ENCODE measurements at regions not wholly inside any gene's neighbourhood (a gene's known extent, or its start where the extent isn't known, plus 50 kb on each side); places are given as distances from the start of the nearest gene placed in this dataset.
"Not testable (repeated sequence)": the region's sequence is repeated elsewhere in the genome, so short reads cannot be mapped to it uniquely, and the experiment has no call there.

- peak; percentile 11 for DNase-seq
- Histone ChIP-seq H3K27me3 (ENCODE audit: control insufficient read depth, insufficient read depth, low read length) (no peaks in the 10 kb centered on the region), H3K4me3 (ENCODE audit: insufficient read depth, low read depth, low read length) (no peak overlapping the region), H3K36me3 (replicated peaks; ENCODE audit: control insufficient read depth, insufficient read depth, low read length) (no peaks in the 10 kb centered on the region)
Observed at GRCh38 chr12:33514893-33515292, 75.3 kb upstream of the SYT10 start.

GRCh38 chr12:33519566-33519965, 79.9 kb upstream of the SYT10 start:
- no peaks in the 10 kb centered on the region for H3K36me3 ChIP-seq (replicated peaks; ENCODE audit: control insufficient read depth, insufficient read depth, low read length)
- no peak for DNase-seq

GRCh38 chr12:33520505-33521302, 81.1 kb upstream of the SYT10 start:
- not testable (repeated sequence) for DNase-seq; H3K27me3 ChIP-seq (ENCODE audit: control insufficient read depth, insufficient read depth, low read length); H3K36me3 ChIP-seq (replicated peaks; ENCODE audit: control insufficient read depth, insufficient read depth, low read length)
- H3K4me3 ChIP-seq (ENCODE audit: insufficient read depth, low read depth, low read length) = peak overlapping the region; percentile 10; the same call in 1 of the 2 replicates

More at GRCh38 chr12:33519566-33519965, 79.9 kb upstream of the SYT10 start:
- H3K27me3 ChIP-seq (ENCODE audit: control insufficient read depth, insufficient read depth, low read length) = no peaks in the 10 kb centered on the region
- no peak overlapping the region for H3K4me3 ChIP-seq (ENCODE audit: insufficient read depth, low read depth, low read length)

- Histone ChIP-seq H3K27me3 (ENCODE audit: control insufficient read depth, insufficient read depth, low read length) (no peaks in the 10 kb centered on the region), H3K4me3 (ENCODE audit: insufficient read depth, low read depth, low read length) (no peak overlapping the region), H3K36me3 (replicated peaks; ENCODE audit: control insufficient read depth, insufficient read depth, low read length) (no peaks in the 10 kb centered on the region)
- no peak for DNase-seq
Observed at GRCh38 chr12:33529031-33529430, 89.4 kb upstream of the SYT10 start.

- no peaks in the 10 kb centered on the region for H3K27me3 ChIP-seq (ENCODE audit: control insufficient read depth, insufficient read depth, low read length)
- DNase-seq = no peak
- H3K4me3 ChIP-seq (ENCODE audit: insufficient read depth, low read depth, low read length) = no peak overlapping the region
- no peaks in the 10 kb centered on the region for H3K36me3 ChIP-seq (replicated peaks; ENCODE audit: control insufficient read depth, insufficient read depth, low read length)
Observed at GRCh38 chr12:33529810-33530209, 90.2 kb upstream of the SYT10 start.

GRCh38 chr12:33531261-33531660, 91.6 kb upstream of the SYT10 start:
- Histone ChIP-seq H3K36me3 (replicated peaks; ENCODE audit: control insufficient read depth, insufficient read depth, low read length) (no peaks in the 10 kb centered on the region), H3K27me3 (ENCODE audit: control insufficient read depth, insufficient read depth, low read length) (no peaks in the 10 kb centered on the region), H3K4me3 (ENCODE audit: insufficient read depth, low read depth, low read length) (no peak overlapping the region)
- no peak for DNase-seq

GRCh38 chr12:33533527-33533926, 93.9 kb upstream of the SYT10 start:
- DNase-seq = no peak
- Histone ChIP-seq H3K36me3 (replicated peaks; ENCODE audit: control insufficient read depth, insufficient read depth, low read length) (no peaks in the 10 kb centered on the region), H3K27me3 (ENCODE audit: control insufficient read depth, insufficient read depth, low read length) (no peaks in the 10 kb centered on the region), H3K4me3 (ENCODE audit: insufficient read depth, low read depth, low read length) (no peak overlapping the region)

- no peak overlapping the region for H3K4me3 ChIP-seq (ENCODE audit: insufficient read depth, low read depth, low read length)
- no peaks in the 10 kb centered on the region for H3K27me3 ChIP-seq (ENCODE audit: control insufficient read depth, insufficient read depth, low read length)
- DNase-seq = no peak
- H3K36me3 ChIP-seq (replicated peaks; ENCODE audit: control insufficient read depth, insufficient read depth, low read length) = no peaks in the 10 kb centered on the region
Observed at GRCh38 chr12:33536431-33536830, 96.8 kb upstream of the SYT10 start.

- DNase-seq = no peak
Observed at GRCh38 chr12:33546004-33546403, 106.4 kb upstream of the SYT10 start.

GRCh38 chr12:33547084-33547483, 107.5 kb upstream of the SYT10 start:
- DNase-seq = no peak
- Histone ChIP-seq H3K36me3 (replicated peaks; ENCODE audit: control insufficient read depth, insufficient read depth, low read length) (no peaks in the 10 kb centered on the region), H3K27me3 (ENCODE audit: control insufficient read depth, insufficient read depth, low read length) (no peaks in the 10 kb centered on the region), H3K4me3 (ENCODE audit: insufficient read depth, low read depth, low read length) (no peak overlapping the region)

More at GRCh38 chr12:33546004-33546403, 106.4 kb upstream of the SYT10 start:
- no peaks in the 10 kb centered on the region for H3K27me3 ChIP-seq (ENCODE audit: control insufficient read depth, insufficient read depth, low read length)
- H3K36me3 ChIP-seq (replicated peaks; ENCODE audit: control insufficient read depth, insufficient read depth, low read length) = no peaks in the 10 kb centered on the region
- H3K4me3 ChIP-seq (ENCODE audit: insufficient read depth, low read depth, low read length) = no peak overlapping the region

GRCh38 chr12:33550214-33550613, 110.6 kb upstream of the SYT10 start:
- not testable (repeated sequence) for H3K27me3 ChIP-seq (ENCODE audit: control insufficient read depth, insufficient read depth, low read length); H3K36me3 ChIP-seq (replicated peaks; ENCODE audit: control insufficient read depth, insufficient read depth, low read length); DNase-seq; H3K4me3 ChIP-seq (ENCODE audit: insufficient read depth, low read depth, low read length)

- Histone ChIP-seq H3K27me3 (ENCODE audit: control insufficient read depth, insufficient read depth, low read length) (no peaks in the 10 kb centered on the region), H3K4me3 (ENCODE audit: insufficient read depth, low read depth, low read length) (no peak overlapping the region), H3K36me3 (replicated peaks; ENCODE audit: control insufficient read depth, insufficient read depth, low read length) (no peaks in the 10 kb centered on the region)
- no peak for DNase-seq
Observed at GRCh38 chr12:33551006-33551405, 111.4 kb upstream of the SYT10 start.

- Histone ChIP-seq H3K27me3 (ENCODE audit: control insufficient read depth, insufficient read depth, low read length) (no peaks in the 10 kb centered on the region), H3K4me3 (ENCODE audit: insufficient read depth, low read depth, low read length) (no peak overlapping the region), H3K36me3 (replicated peaks; ENCODE audit: control insufficient read depth, insufficient read depth, low read length) (no peaks in the 10 kb centered on the region)
- no peak for DNase-seq
Observed at GRCh38 chr12:33555128-33555527, 115.5 kb upstream of the SYT10 start.

- H3K36me3 ChIP-seq (replicated peaks; ENCODE audit: control insufficient read depth, insufficient read depth, low read length) = no peaks in the 10 kb centered on the region
- no peak overlapping the region for H3K4me3 ChIP-seq (ENCODE audit: insufficient read depth, low read depth, low read length)
- H3K27me3 ChIP-seq (ENCODE audit: control insufficient read depth, insufficient read depth, low read length) = no peaks in the 10 kb centered on the region
- no peak for DNase-seq
Observed at GRCh38 chr12:33560653-33561208, 121.1 kb upstream of the SYT10 start.

GRCh38 chr12:33562401-33562800, 122.8 kb upstream of the SYT10 start:
- H3K4me3 ChIP-seq (ENCODE audit: insufficient read depth, low read depth, low read length) = no peak overlapping the region
- DNase-seq = no peak
- H3K36me3 ChIP-seq (replicated peaks; ENCODE audit: control insufficient read depth, insufficient read depth, low read length) = no peaks in the 10 kb centered on the region
- no peaks in the 10 kb centered on the region for H3K27me3 ChIP-seq (ENCODE audit: control insufficient read depth, insufficient read depth, low read length)
